ENCODE measurements at regions not wholly inside any gene's neighbourhood (a gene's known extent, or its start where the extent isn't known, plus 50 kb on each side); places are given as distances from the start of the nearest gene placed in this dataset.
"Not testable (repeated sequence)": the region's sequence is repeated elsewhere in the genome, so short reads cannot be mapped to it uniquely, and the experiment has no call there.

- DNase-seq, result no peak
Observed at GRCh38 chr5:101626572-101626971, 669.5 kb downstream of the SLCO4C1 start.

GRCh38 chr5:101611039-101611438 is 685.0 kb downstream of the SLCO4C1 start:
- no peak for DNase-seq

GRCh38 chr5:101608322-101608721 is 687.8 kb downstream of the SLCO4C1 start:
- no peak for DNase-seq

- DNase-seq, result no peak
Observed at GRCh38 chr5:101605700-101606099, 690.4 kb downstream of the SLCO4C1 start.

- no peak for DNase-seq
Observed at GRCh38 chr5:101600614-101601013, 695.5 kb downstream of the SLCO4C1 start.

GRCh38 chr5:101590384-101590783 is 687.3 kb upstream of the ST8SIA4 start:
- DNase-seq, result no peak

GRCh38 chr5:101585366-101585765 is 682.3 kb upstream of the ST8SIA4 start:
- DNase-seq, result no peak

GRCh38 chr5:101580591-101580990 is 677.5 kb upstream of the ST8SIA4 start:
- DNase-seq, result no peak

GRCh38 chr5:101574017-101574416 is 670.9 kb upstream of the ST8SIA4 start:
- no peak for DNase-seq

GRCh38 chr5:101561018-101561417 is 657.9 kb upstream of the ST8SIA4 start:
- no peak for DNase-seq

GRCh38 chr5:101543780-101544179 is 640.7 kb upstream of the ST8SIA4 start:
- DNase-seq, result no peak

GRCh38 chr5:101539315-101539714 is 636.2 kb upstream of the ST8SIA4 start:
- DNase-seq, result no peak

- no peak for DNase-seq
Observed at GRCh38 chr5:101535626-101536025, 632.5 kb upstream of the ST8SIA4 start.

GRCh38 chr5:101534491-101535110 is 631.5 kb upstream of the ST8SIA4 start:
- DNase-seq, result no peak

GRCh38 chr5:101532430-101532829 is 629.3 kb upstream of the ST8SIA4 start:
- no peak for DNase-seq

GRCh38 chr5:101531026-101531425 is 627.9 kb upstream of the ST8SIA4 start:
- DNase-seq, result no peak

- DNase-seq, result not testable (repeated sequence)
Observed at GRCh38 chr5:101529094-101529493, 626.0 kb upstream of the ST8SIA4 start.

GRCh38 chr5:101520417-101520816 is 617.3 kb upstream of the ST8SIA4 start:
- DNase-seq, result no peak

GRCh38 chr5:101517795-101518194 is 614.7 kb upstream of the ST8SIA4 start:
- no peak for DNase-seq

- DNase-seq, result no peak
Observed at GRCh38 chr5:101515721-101516120, 612.6 kb upstream of the ST8SIA4 start.

GRCh38 chr5:101505891-101506570 is 602.9 kb upstream of the ST8SIA4 start:
- DNase-seq, result no peak

- DNase-seq, result no peak
Observed at GRCh38 chr5:101482931-101483330, 579.8 kb upstream of the ST8SIA4 start.

GRCh38 chr5:101473483-101473882 is 570.4 kb upstream of the ST8SIA4 start:
- peak; percentile 0 for DNase-seq

GRCh38 chr5:101461455-101461854 is 558.4 kb upstream of the ST8SIA4 start:
- DNase-seq, result no peak

GRCh38 chr5:101458587-101458986 is 555.5 kb upstream of the ST8SIA4 start:
- no peak for DNase-seq

Measured in activated CD4-positive, alpha-beta T cell treated with anti-CD3 and anti-CD28 coated beads, Interleukin-2, amount 50 U/mL, for 16 hours (primary cell).